ENCODE measurements at regions not wholly inside any gene's neighbourhood (a gene's known extent, or its start where the extent isn't known, plus 50 kb on each side); places are given as distances from the start of the nearest gene placed in this dataset.

DNA sequence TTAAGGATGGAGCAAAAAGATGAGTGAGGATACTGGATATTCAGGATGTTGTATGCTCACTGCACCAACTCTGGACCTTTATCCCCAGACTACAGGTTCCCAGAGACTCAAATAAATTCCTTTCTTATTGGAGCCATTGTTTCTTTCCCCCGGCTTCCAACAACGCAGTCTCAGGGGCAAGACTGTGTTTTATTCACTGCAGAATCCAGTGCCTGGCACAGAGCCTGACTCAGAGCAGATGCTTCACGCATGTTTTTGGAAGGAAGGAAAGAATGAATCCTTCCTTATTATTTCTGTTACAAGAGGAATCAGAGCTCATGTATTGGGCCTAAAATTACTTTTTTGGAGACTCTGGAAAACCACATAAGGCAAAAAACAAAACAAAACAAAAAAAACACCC, 96.0 kb upstream of the VGLL4 start:
- Histone ChIP-seq H3K23me2 (ENCODE audit: insufficient read length, low read depth, low read length, poor library complexity, severe bottlenecking) (no peaks in the 10 kb centered on the region), H3K14ac (ENCODE audit: insufficient read depth, low read length) (no peak overlapping the region), H4K5ac (ENCODE audit: insufficient read length, low read depth, low read length) (no peak overlapping the region), H2AK5ac (ENCODE audit: insufficient read length, low read length) (no peak overlapping the region), H3K9me3 (ENCODE audit: control insufficient read depth, low read depth, low read length) (no peaks in the 10 kb centered on the region), H3K4me2 (ENCODE audit: insufficient read depth, insufficient read length, low read length) (no peak overlapping the region), H2AFZ (ENCODE audit: low read length) (no peak overlapping the region), H3K27me3 (ENCODE audit: insufficient read depth, low read length) (no peaks in the 10 kb centered on the region), H3T11ph (ENCODE audit: low read length) (no peak overlapping the region), H2BK15ac (ENCODE audit: low read depth, low read length) (no peak overlapping the region), H3K79me1 (ENCODE audit: insufficient read depth, low read depth, low read length, poor library complexity, severe bottlenecking) (no peaks in the 10 kb centered on the region), H3K27ac (ENCODE audit: insufficient read length, low read depth, low read length) (no peak overlapping the region), H4K20me1 (ENCODE audit: control insufficient read depth, insufficient read depth, insufficient read length) (no peaks in the 10 kb centered on the region), H3K18ac (ENCODE audit: insufficient read length, low read depth, low read length) (no peak overlapping the region), H3K4me1 (ENCODE audit: insufficient read depth, low read length) (no peaks in the 10 kb centered on the region), H3K79me2 (ENCODE audit: insufficient read depth, low read length) (no peaks in the 10 kb centered on the region), H2BK20ac (ENCODE audit: low read depth, low read length, poor library complexity, severe bottlenecking) (no peak overlapping the region), H3K9ac (ENCODE audit: extremely low read depth, insufficient read length, low read length) (no peak overlapping the region), H4K8ac (replicated peaks; ENCODE audit: insufficient read length, low read depth, low read length) (no peak overlapping the region), H2BK120ac (ENCODE audit: low read depth, low read length, poor library complexity, severe bottlenecking) (no peak overlapping the region), H3K4ac (ENCODE audit: low read depth, low read length) (no peak overlapping the region), H3K56ac (ENCODE audit: insufficient read length, low read depth, low read length) (no peak overlapping the region), H2BK12ac (ENCODE audit: insufficient read length, low read depth, low read length) (no peak overlapping the region), H2BK5ac (ENCODE audit: insufficient read length, low read length) (no peak overlapping the region), H4K91ac (ENCODE audit: insufficient read length, low read depth, low read length) (no peak overlapping the region), H3K23ac (ENCODE audit: insufficient read length, low read depth, low read length) (no peak overlapping the region)
- Mint-ChIP-seq H3K4me3 (no peak overlapping the region), H3K27me3 (ENCODE audit: low read depth) (peaks cover 2% of the 10 kb centered on the region), H3K4me1 (no peaks in the 10 kb centered on the region), H3K27ac (peak overlapping the region in 1 of 3 experiments; percentile 19; a peak in 1 of 7 replicates), H3K36me3 (ENCODE audit: insufficient read depth in 1 of 3, low read depth in 3 of 3) (no peaks in the 10 kb centered on the region), H3K9me3 (no peaks in the 10 kb centered on the region)
- no peak for DNase-seq
- no CpG with 5 or more reads among the region's 3 CpGs for WGBS (ENCODE audit: extremely low coverage, insufficient read length, low lambda C conversion rate)
- no peak for TF ChIP-seq CTCF (conservative IDR thresholded peaks at IDR 0.05)

Measured in H9 (cell line).